KMS-11 (cell line): ENCODE measurements at regions not wholly inside any gene's neighbourhood (a gene's known extent, or its start where the extent isn't known, plus 50 kb on each side); places are given as distances from the start of the nearest gene placed in this dataset.

Experiments
- H2AFZ ChIP-seq: fragments of 200-600 bp; sonication (generic); 2 replicates; pipeline ENCODE4 v1.6.1; 2016; ENCODE audit warnings: antibody characterized with exemption, mixed run types, low read depth
- H3K27ac ChIP-seq: fragments of 200-600 bp; sonication (generic); 2 replicates; pipeline ENCODE4 v1.6.1; 2016; ENCODE audit warnings: mild to moderate bottlenecking, mixed run types
- H3K27me3 ChIP-seq: fragments of 200-600 bp; sonication (generic); 2 replicates; pipeline ENCODE4 v1.6.1; 2017; ENCODE audit warnings: mild to moderate bottlenecking, low read depth, mixed run types, moderate library complexity; ENCODE audit not compliant: insufficient read depth
- H3K36me3 ChIP-seq: fragments of 200-600 bp; sonication (generic); 2 replicates; pipeline ENCODE4 v1.6.1; 2017; ENCODE audit warnings: mild to moderate bottlenecking, mixed run types; ENCODE audit not compliant: insufficient read depth
- H3K4me1 ChIP-seq: fragments of 200-600 bp; sonication (generic); 2 replicates; pipeline ENCODE4 v1.6.1; 2016; ENCODE audit warnings: mild to moderate bottlenecking, low read depth, mixed run types; ENCODE audit not compliant: poor library complexity, severe bottlenecking
- H3K4me2 ChIP-seq: fragments of 200-600 bp; sonication (generic); 2 replicates; pipeline ENCODE4 v1.7.0; 2016; ENCODE audit warnings: mild to moderate bottlenecking, mixed run types
- H3K4me3 ChIP-seq: fragments of 200-600 bp; sonication (generic); IDR thresholded peaks from 2 replicates; pipeline ENCODE4 v1.6.1; 2017; ENCODE audit warnings: low read depth, low read length, mixed read lengths; ENCODE audit not compliant: insufficient read depth
- H3K79me2 ChIP-seq: fragments of 200-600 bp; sonication (generic); 2 replicates; pipeline ENCODE4 v1.6.1; 2016; ENCODE audit warnings: low read depth, mixed run types; ENCODE audit not compliant: insufficient read depth
- H3K9ac ChIP-seq: fragments of 200-600 bp; sonication (generic); 2 replicates; pipeline ENCODE4 v1.6.1; 2016; ENCODE audit warnings: mild to moderate bottlenecking, mixed run types
- H4K20me1 ChIP-seq: fragments of 200-600 bp; sonication (generic); 2 replicates; pipeline ENCODE4 v1.6.1; 2016; ENCODE audit warnings: mild to moderate bottlenecking, mixed run types; ENCODE audit not compliant: insufficient read depth
- CTCF ChIP-seq: fragments of 200-600 bp; sonication (generic); conservative IDR thresholded peaks from 2 replicates; pipeline ENCODE4 v1.6.1; 2017; ENCODE audit warnings: low read depth, mild to moderate bottlenecking, antibody characterized with exemption, low read length, moderate library complexity, mixed read lengths

GRCh38 chr5:89064054-89064453 lies 181.1 kb upstream of the MEF2C start:
- TF ChIP-seq CTCF: no peak
- Histone ChIP-seq H3K36me3 (no peaks in the 10 kb centered on the region), H3K79me2 (no peaks in the 10 kb centered on the region)

GRCh38 chr5:89060768-89061167 lies 177.8 kb upstream of the MEF2C start:
- H3K9ac ChIP-seq: no peak overlapping the region
- no peak overlapping the region for H3K4me2 ChIP-seq
- no peak for TF ChIP-seq CTCF
- H3K4me3 ChIP-seq: no peak overlapping the region
- H3K4me1 ChIP-seq: peaks cover 32% of the 10 kb centered on the region
- no peaks in the 10 kb centered on the region for H3K36me3 ChIP-seq
- H2AFZ ChIP-seq: no peak overlapping the region
- H3K27me3 ChIP-seq: no peaks in the 10 kb centered on the region
- H3K79me2 ChIP-seq: no peaks in the 10 kb centered on the region
- H3K27ac ChIP-seq: no peak overlapping the region
- no peaks in the 10 kb centered on the region for H4K20me1 ChIP-seq

More at GRCh38 chr5:89064054-89064453, 181.1 kb upstream of the MEF2C start:
- H3K4me3 ChIP-seq: no peak overlapping the region
- no peak overlapping the region for H3K9ac ChIP-seq
- H4K20me1 ChIP-seq: no peaks in the 10 kb centered on the region
- peaks cover 45% of the 10 kb centered on the region for H3K4me1 ChIP-seq
- H3K27ac ChIP-seq: no peak overlapping the region
- H2AFZ ChIP-seq: no peak overlapping the region
- H3K27me3 ChIP-seq: no peaks in the 10 kb centered on the region
- peak overlapping the region; percentile 44 for H3K4me2 ChIP-seq

GRCh38 chr5:89059274-89059673 lies 176.3 kb upstream of the MEF2C start:
- H4K20me1 ChIP-seq: no peaks in the 10 kb centered on the region
- H3K4me1 ChIP-seq: peaks cover 17% of the 10 kb centered on the region
- no peak overlapping the region for H3K9ac ChIP-seq
- no peak overlapping the region for H3K4me3 ChIP-seq
- H3K36me3 ChIP-seq: no peaks in the 10 kb centered on the region
- H3K4me2 ChIP-seq: no peak overlapping the region
- no peaks in the 10 kb centered on the region for H3K27me3 ChIP-seq
- H2AFZ ChIP-seq: no peak overlapping the region
- TF ChIP-seq CTCF: no peak
- no peak overlapping the region for H3K27ac ChIP-seq
- H3K79me2 ChIP-seq: no peaks in the 10 kb centered on the region

- TF ChIP-seq CTCF: no peak
- no peak overlapping the region for H3K4me2 ChIP-seq
- no peak overlapping the region for H2AFZ ChIP-seq
- H4K20me1 ChIP-seq: no peaks in the 10 kb centered on the region
- H3K36me3 ChIP-seq: no peaks in the 10 kb centered on the region
- no peaks in the 10 kb centered on the region for H3K4me1 ChIP-seq
- H3K9ac ChIP-seq: no peak overlapping the region
- no peak overlapping the region for H3K4me3 ChIP-seq
- H3K27ac ChIP-seq: no peak overlapping the region
- H3K79me2 ChIP-seq: no peaks in the 10 kb centered on the region
- H3K27me3 ChIP-seq: no peaks in the 10 kb centered on the region; the same call in 1 of the 2 replicates
Measured at GRCh38 chr5:89055695-89056085, 172.7 kb upstream of the MEF2C start.
